Pancreas (tissue), 10 donors: ENCODE measurements at regions not wholly inside any gene's neighbourhood (a gene's known extent, or its start where the extent isn't known, plus 50 kb on each side); places are given as distances from the start of the nearest gene placed in this dataset.

Source experiments
- ATAC-seq, 4 donors: fragments of 200-7000 bp; cut with Tn5 transposase; one replicate each; pipeline versions ENCODE4 v1.8.0 to v1.9.1; 2020; ENCODE audit warnings: mild to moderate bottlenecking in 4 of 4, moderate library complexity in 4 of 4
- DNase-seq, 6 donors: peaks; one replicate each; pipeline ENCODE4 v3.0.0-alpha.2; 2020
- FAIRE-seq: peaks from 2 replicates; lab custom pipeline; 2012; peaks lifted over from hg19 to GRCh38; lab: Jason Lieb, UNC
- H3K27ac ChIP-seq, 4 donors: fragments of 200-600 bp; sonication (generic); 1 replicate in 3 of 4; 2 replicates in 1 of 4; pipeline versions ENCODE4 v1.5.0 to v1.8.0; 2020
- H3K27me3 ChIP-seq, 4 donors: fragments of 200-600 bp; one replicate each; pipeline ENCODE4 v1.8.0; 2021
- H3K36me3 ChIP-seq, 3 donors: fragments of 200-600 bp; sonication (generic) in 1 of 3; one replicate each; pipeline versions ENCODE4 v1.5.0 to v1.8.0; 2020 to 2021
- H3K4me1 ChIP-seq, 3 donors: fragments of 200-600 bp; one replicate each; pipeline ENCODE4 v1.8.0; 2021
- H3K4me3 ChIP-seq, 4 donors: fragments of 200-600 bp; sonication (generic) in 2 of 4; one replicate each; pipeline versions ENCODE4 v1.5.0 to v1.8.0; 2020 to 2021
- H3K9me3 ChIP-seq, 4 donors: fragments of 200-600 bp; one replicate each; pipeline ENCODE4 v1.8.0; 2021
- CTCF ChIP-seq, 4 donors: fragments of 200-600 bp; sonication (generic) in 3 of 4; IDR thresholded peaks; one replicate each; pipeline versions ENCODE4 v1.5.0 to v1.8.0; 2021; ENCODE audit warnings: antibody characterized with exemption in 4 of 4
- whole genome bisulfite sequencing, 2 donors: extraction: QIAGEN DNeasy Blood & Tissue Kit; methylation state at CpG; one replicate each; pipeline ENCODE4 v1.1.7; 2013; 5-methylcytosine and 5-hydroxymethylcytosine counted together
- intact Hi-C, 3 donors: fragments of 100-400 bp; cut with DNase I; formaldehyde crosslinking; loops; one replicate each; pipeline versions ENCODE4 v1.11.1 to v1.14.2; 2022
- donor health status: healthy with polysubstance abuse.
- donor health status: DM: no; HTN: no; CAD: no; lungs with moderate emphysema.
- donor health status: DM: no; HTN: no; CAD: no.
- donor health status: control.
- donor health status: control.
- donor health status: Bipolar disorder and iron deficiency.
- donor health status: DM: yes; HTN: yes; CAD: no.
- donor health status: DM: no; HTN: no; CAD: no.
- donor health status: DM: no; HTN: no; CAD: no.
- donor health status: DM: yes; HTN: yes; CAD: no.

- DNase-seq (no peak), FAIRE-seq (no peak), ATAC-seq (no peak)
- intact Hi-C loops: no loop called here
- Histone ChIP-seq H3K36me3 (no peaks in the 10 kb centered on the region), H3K4me1 (no peaks in the 10 kb centered on the region), H3K9me3 (no peaks in the 10 kb centered on the region), H3K27me3 (no peaks in the 10 kb centered on the region), H3K4me3 (no peak overlapping the region), H3K27ac (no peak overlapping the region)
- 72 to 77% methylated on average over 5 of the region's 5 CpGs for WGBS, 2 donors
- no peak for TF ChIP-seq CTCF (IDR thresholded peaks at IDR 0.05)
Measured at GRCh38 chr2:19677215-19677777, 224.5 kb downstream of the TTC32 start.

DNA sequence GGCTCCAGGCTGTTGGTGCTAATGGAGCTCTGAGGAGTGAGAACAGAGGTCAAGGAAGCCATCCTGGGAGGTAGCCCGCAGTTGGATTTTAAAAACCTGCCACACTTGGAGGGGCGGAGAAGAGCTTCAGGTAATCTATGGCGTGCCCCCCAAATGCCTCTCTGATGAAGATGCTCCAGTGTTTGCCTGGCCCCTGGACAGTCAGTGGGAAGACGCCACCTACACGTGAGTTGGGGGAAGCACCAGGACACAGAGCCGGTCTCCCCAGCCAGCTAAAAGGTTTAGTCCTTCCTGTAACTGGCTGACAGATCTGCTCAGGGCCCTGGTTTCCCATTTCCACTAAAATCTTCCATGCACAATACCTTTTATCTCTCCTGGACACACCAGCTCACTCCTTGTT, 225.0 kb downstream of the TTC32 start:
- Histone ChIP-seq H3K4me3 (no peak overlapping the region), H3K9me3 (no peaks in the 10 kb centered on the region), H3K27me3 (no peaks in the 10 kb centered on the region), H3K4me1 (no peaks in the 10 kb centered on the region), H3K27ac (no peak overlapping the region), H3K36me3 (no peaks in the 10 kb centered on the region)
- no peak for ATAC-seq
- 68 to 73% methylated on average over 6 of the region's 6 CpGs for WGBS, 2 donors
- TF ChIP-seq CTCF (IDR thresholded peaks at IDR 0.05): no peak
- FAIRE-seq: no peak
- intact Hi-C loops: no loop called here
- no peak for DNase-seq

DNA sequence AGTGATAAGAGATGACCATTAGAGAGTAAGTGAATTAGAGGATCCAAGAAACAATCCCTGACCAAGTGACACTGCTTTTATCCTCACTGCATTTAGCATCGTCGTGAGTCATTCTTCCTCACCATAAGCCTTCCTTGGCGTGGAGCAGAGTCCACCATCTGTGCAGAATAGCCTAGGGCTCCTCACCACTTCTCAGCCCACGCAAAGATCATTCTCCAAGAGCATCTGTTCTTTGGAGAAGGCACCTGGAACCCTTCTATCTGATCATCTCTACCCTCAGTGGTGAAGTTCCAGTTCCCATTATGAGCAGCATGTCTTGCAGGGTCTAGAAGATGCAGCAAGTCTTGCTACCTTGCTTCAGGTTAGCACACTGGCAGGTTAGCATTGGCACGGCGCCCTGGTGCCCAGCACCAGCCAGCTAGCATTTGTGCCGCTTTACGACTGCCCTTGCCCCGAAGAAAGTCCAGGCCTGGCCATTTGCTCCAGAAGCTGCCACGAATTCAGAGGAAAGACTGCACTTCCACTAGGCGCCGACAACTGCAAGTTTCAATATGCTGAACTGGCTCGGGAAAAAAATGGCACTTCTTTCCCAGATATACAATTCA, 225.8 kb downstream of the TTC32 start:
- TF ChIP-seq CTCF (IDR thresholded peaks at IDR 0.05): no peak
- no peak overlapping the region for H3K27ac ChIP-seq
- 80 to 83% methylated on average over 13 of the region's 13 CpGs for WGBS, 2 donors
- ATAC-seq (no peak), FAIRE-seq (no peak), DNase-seq (no peak)
- no peaks in the 10 kb centered on the region for H3K36me3 ChIP-seq
- H3K4me3 ChIP-seq: no peak overlapping the region
- H3K4me1 ChIP-seq: no peaks in the 10 kb centered on the region
- no peaks in the 10 kb centered on the region for H3K27me3 ChIP-seq
- intact Hi-C loops: no loop called here
- no peaks in the 10 kb centered on the region for H3K9me3 ChIP-seq

DNA sequence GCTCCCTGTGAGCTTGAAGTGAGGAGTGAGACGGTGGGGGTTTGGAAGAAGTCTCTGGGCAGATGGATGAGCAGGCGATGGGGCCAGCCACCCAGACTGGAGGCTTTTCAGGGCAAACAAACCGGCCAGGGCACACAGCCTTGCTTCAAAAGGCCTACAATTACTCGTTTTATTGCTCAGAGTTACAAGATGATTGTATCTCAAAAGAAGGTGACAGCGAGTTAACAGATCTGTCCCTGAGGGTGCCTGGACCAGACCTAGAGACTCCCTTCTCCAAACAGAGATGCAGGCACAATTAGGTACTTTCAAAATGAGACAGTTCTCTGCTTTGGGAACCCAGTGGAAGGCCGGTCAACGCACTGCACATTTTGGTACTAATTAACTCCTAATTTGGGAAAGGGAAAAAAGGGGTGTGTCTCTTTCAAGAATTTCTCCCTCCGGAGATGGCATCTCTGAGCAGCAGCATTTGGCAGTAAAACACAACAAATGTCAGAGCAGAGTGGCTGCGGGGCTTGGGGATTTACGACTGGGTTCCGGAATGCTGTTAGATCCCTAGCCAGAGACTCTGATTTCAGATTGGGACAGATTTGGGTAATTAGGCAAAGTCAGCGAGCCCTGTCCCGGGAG, 226.7 kb downstream of the TTC32 start:
- H3K36me3 ChIP-seq: no peaks in the 10 kb centered on the region
- FAIRE-seq (no peak), ATAC-seq (no peak), DNase-seq (no peak)
- H3K27ac ChIP-seq: no peak overlapping the region
- intact Hi-C loops: no loop called here
- H3K9me3 ChIP-seq: no peaks in the 10 kb centered on the region
- TF ChIP-seq CTCF (IDR thresholded peaks at IDR 0.05): no peak
- no peaks in the 10 kb centered on the region for H3K27me3 ChIP-seq
- WGBS, 2 donors: 63 to 67% methylated on average over 13 of the region's 13 CpGs
- H3K4me3 ChIP-seq: no peak overlapping the region
- H3K4me1 ChIP-seq: no peaks in the 10 kb centered on the region
